ENCODE measurements at regions not wholly inside any gene's neighbourhood (a gene's known extent, or its start where the extent isn't known, plus 50 kb on each side); places are given as distances from the start of the nearest gene placed in this dataset.

GRCh38 chr12:89884952-89885351 lies 176.3 kb upstream of the ATP2B1 start:
- TF ChIP-seq, protein P1, sequence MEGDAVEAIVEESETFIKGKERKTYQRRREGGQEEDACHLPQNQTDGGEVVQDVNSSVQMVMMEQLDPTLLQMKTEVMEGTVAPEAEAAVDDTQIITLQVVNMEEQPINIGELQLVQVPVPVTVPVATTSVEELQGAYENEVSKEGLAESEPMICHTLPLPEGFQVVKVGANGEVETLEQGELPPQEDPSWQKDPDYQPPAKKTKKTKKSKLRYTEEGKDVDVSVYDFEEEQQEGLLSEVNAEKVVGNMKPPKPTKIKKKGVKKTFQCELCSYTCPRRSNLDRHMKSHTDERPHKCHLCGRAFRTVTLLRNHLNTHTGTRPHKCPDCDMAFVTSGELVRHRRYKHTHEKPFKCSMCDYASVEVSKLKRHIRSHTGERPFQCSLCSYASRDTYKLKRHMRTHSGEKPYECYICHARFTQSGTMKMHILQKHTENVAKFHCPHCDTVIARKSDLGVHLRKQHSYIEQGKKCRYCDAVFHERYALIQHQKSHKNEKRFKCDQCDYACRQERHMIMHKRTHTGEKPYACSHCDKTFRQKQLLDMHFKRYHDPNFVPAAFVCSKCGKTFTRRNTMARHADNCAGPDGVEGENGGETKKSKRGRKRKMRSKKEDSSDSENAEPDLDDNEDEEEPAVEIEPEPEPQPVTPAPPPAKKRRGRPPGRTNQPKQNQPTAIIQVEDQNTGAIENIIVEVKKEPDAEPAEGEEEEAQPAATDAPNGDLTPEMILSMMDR (IDR thresholded peaks at IDR 0.05), result no peak
- TF ChIP-seq POLR2A (IDR thresholded peaks at IDR 0.05), result no peak
